HEK293T (cell line): ENCODE measurements at regions not wholly inside any gene's neighbourhood (a gene's known extent, or its start where the extent isn't known, plus 50 kb on each side); places are given as distances from the start of the nearest gene placed in this dataset.

ENCODE experiments used
- CTCF ChIA-PET: fragments of 350-600 bp; formaldehyde crosslinking; extraction: SDS; loops from one replicate; lab custom pipeline; 2021; ENCODE audit warnings: antibody characterized with exemption, inconsistent platforms; lab: Yijun Ruan, JAX
- POLR2A ChIA-PET: fragments of 350-600 bp; formaldehyde crosslinking; extraction: SDS; loops from one replicate; lab custom pipeline; 2020; ENCODE audit warnings: antibody characterized with exemption, inconsistent platforms; lab: Yijun Ruan, JAX
- DNase-seq: peaks from one replicate; pipeline ENCODE4 v3.0.0; 2012; ENCODE audit warnings: mixed read lengths; ENCODE audit errors: extremely low spot score
- ARNT ChIP-seq: fragments of 450-650 bp; IDR thresholded peaks from 2 replicates; pipeline ENCODE4 v1.6.1; 2017; ENCODE audit warnings: mild to moderate bottlenecking
- BHLHE40 ChIP-seq: fragments of 450-650 bp; IDR thresholded peaks from 2 replicates; pipeline ENCODE4 v1.6.1; 2016; ENCODE audit warnings: mild to moderate bottlenecking, moderate library complexity, borderline replicate concordance
- CTBP1 ChIP-seq: fragments of 450-650 bp; IDR thresholded peaks from 2 replicates; pipeline ENCODE4 v1.6.1; 2016; ENCODE audit warnings: borderline replicate concordance
- ELF4 ChIP-seq: fragments of 450-650 bp; IDR thresholded peaks from 2 replicates; pipeline ENCODE4 v1.6.1; 2017; ENCODE audit warnings: antibody characterized with exemption
- FOXA1 ChIP-seq: fragments of 450-650 bp; IDR thresholded peaks from 2 replicates; pipeline ENCODE4 v1.6.1; 2016; ENCODE audit warnings: mild to moderate bottlenecking
- FOXK2 ChIP-seq: fragments of 450-650 bp; IDR thresholded peaks from 2 replicates; pipeline ENCODE4 v1.6.1; 2016; ENCODE audit warnings: mild to moderate bottlenecking
- FOXM1 ChIP-seq: fragments of 450-650 bp; IDR thresholded peaks from 2 replicates; pipeline ENCODE4 v1.6.1; 2017; ENCODE audit warnings: mild to moderate bottlenecking, borderline replicate concordance
- HDGF ChIP-seq: fragments of 450-650 bp; IDR thresholded peaks from 2 replicates; pipeline ENCODE4 v1.6.1; 2017; ENCODE audit warnings: antibody characterized with exemption, borderline replicate concordance
- L3MBTL2 ChIP-seq: fragments of 450-650 bp; conservative IDR thresholded peaks from 2 replicates; pipeline ENCODE4 v1.6.1; 2016; ENCODE audit warnings: mild to moderate bottlenecking
- LEF1 ChIP-seq: fragments of 450-650 bp; IDR thresholded peaks from 2 replicates; pipeline ENCODE4 v1.6.1; 2017; ENCODE audit warnings: mild to moderate bottlenecking, borderline replicate concordance
- NFRKB ChIP-seq: fragments of 450-650 bp; IDR thresholded peaks from 2 replicates; pipeline ENCODE4 v1.6.1; 2016; ENCODE audit warnings: mild to moderate bottlenecking, moderate library complexity
- PKNOX1 ChIP-seq: fragments of 450-650 bp; IDR thresholded peaks from 2 replicates; pipeline ENCODE4 v1.6.1; 2016
- SP1 ChIP-seq: fragments of 450-650 bp; IDR thresholded peaks from 2 replicates; pipeline ENCODE4 v1.6.1; 2017
- SUZ12 ChIP-seq: fragments of 450-650 bp; IDR thresholded peaks from 2 replicates; pipeline ENCODE4 v1.6.1; 2016; ENCODE audit warnings: mild to moderate bottlenecking
- TARDBP ChIP-seq: fragments of 450-650 bp; IDR thresholded peaks from 2 replicates; pipeline ENCODE4 v1.6.1; 2016
- ZNF384 ChIP-seq: fragments of 450-650 bp; IDR thresholded peaks from 2 replicates; pipeline ENCODE4 v1.6.1; 2016

DNA sequence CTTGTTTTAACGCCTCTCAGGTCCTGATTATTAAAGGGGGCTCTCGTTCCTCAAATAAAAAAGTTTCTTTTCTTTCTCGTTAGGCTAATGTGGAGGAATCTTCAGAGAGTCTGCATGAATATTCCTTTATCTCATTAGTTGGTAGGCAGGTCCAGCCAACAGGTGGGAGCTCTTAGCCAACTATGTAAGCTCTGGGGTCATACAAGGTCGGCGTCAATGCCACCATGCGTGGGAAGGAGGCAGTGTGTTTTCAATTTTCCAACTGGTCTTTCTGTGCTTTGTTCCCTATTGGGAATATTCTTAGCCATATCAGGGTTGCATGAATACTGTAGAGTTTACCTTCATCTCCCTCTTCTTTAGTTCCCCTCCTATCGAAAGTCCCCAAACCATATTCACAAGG lies 118.5 kb upstream of the SVIL start:
- TF ChIP-seq NFRKB (no peak), ZNF384 (no peak), CTBP1 (no peak), SUZ12 (no peak), TARDBP (no peak), L3MBTL2 (no peak), PKNOX1 (no peak), HDGF (no peak), FOXK2 (no peak), ELF4 (no peak), ARNT (no peak), FOXM1 (no peak), BHLHE40 (no peak), SP1 (no peak), FOXA1 (no peak), LEF1 (no peak)
- ChIA-PET POLR2A (no interaction called here), CTCF (no interaction called here)
- DNase-seq: no peak

- ChIA-PET POLR2A (interaction anchor here (0.8 kb wide), 1 partner anchor 11 kb away, joined by 3 read pairs; no protein-coding TSS in a partner anchor), CTCF (no interaction called here)
- DNase-seq: no peak
- TF ChIP-seq FOXK2: no peak
- no peak for TF ChIP-seq SUZ12
- no peak for TF ChIP-seq CTBP1
- TF ChIP-seq FOXA1: no peak
- no peak for TF ChIP-seq SP1
- TF ChIP-seq L3MBTL2: no peak
- no peak for TF ChIP-seq LEF1
- no peak for TF ChIP-seq BHLHE40
- no peak for TF ChIP-seq ELF4
- no peak for TF ChIP-seq TARDBP
- no peak for TF ChIP-seq ARNT
- TF ChIP-seq HDGF: no peak
- no peak for TF ChIP-seq PKNOX1
- no peak for TF ChIP-seq ZNF384
- TF ChIP-seq NFRKB: no peak
- TF ChIP-seq FOXM1: no peak
These were observed 116.9 kb upstream of the SVIL start for GRCh38 chr10:29751684-29752083.

DNA sequence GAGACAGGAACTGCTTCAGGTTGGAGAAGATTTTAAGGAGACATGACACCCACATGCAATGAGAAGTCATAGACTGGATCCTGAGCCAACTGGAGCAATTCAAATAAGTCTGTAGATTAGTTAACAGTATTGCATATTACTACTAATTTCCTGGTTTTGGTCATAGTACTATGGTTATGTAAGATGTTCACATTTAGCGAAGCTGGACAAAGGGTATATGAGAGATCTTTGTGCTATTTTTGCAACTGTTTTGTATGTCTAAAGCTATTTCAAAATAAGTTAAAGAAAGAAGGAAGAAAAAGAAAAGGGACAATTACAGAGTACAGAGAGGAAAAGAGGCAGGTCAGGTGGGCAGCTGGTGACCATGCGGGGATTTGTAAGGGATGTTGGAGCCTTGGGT lies 116.5 kb upstream of the SVIL start:
- ChIA-PET POLR2A (interaction anchor here (0.8 kb wide), 1 partner anchor 10 kb away, joined by 3 read pairs; no protein-coding TSS in a partner anchor), CTCF (no interaction called here)
- TF ChIP-seq HDGF (no peak), ARNT (no peak), ZNF384 (no peak), FOXA1 (no peak), L3MBTL2 (no peak), BHLHE40 (no peak), LEF1 (no peak), TARDBP (no peak), SUZ12 (no peak), CTBP1 (no peak), PKNOX1 (no peak), ELF4 (no peak), SP1 (no peak), FOXM1 (no peak)
- DNase-seq: no peak

GRCh38 chr10:29749150-29749549 lies 114.4 kb upstream of the SVIL start:
- no peak for DNase-seq
- ChIA-PET POLR2A (no interaction called here), CTCF (no interaction called here)
- no peak for TF ChIP-seq TARDBP
- no peak for TF ChIP-seq SUZ12
- TF ChIP-seq NFRKB: no peak
- no peak for TF ChIP-seq ZNF384
- TF ChIP-seq LEF1: no peak
- no peak for TF ChIP-seq ELF4
- TF ChIP-seq FOXK2: no peak
- no peak for TF ChIP-seq L3MBTL2
- no peak for TF ChIP-seq FOXA1
- no peak for TF ChIP-seq FOXM1
- TF ChIP-seq SP1: no peak
- TF ChIP-seq BHLHE40: no peak
- no peak for TF ChIP-seq ARNT
- no peak for TF ChIP-seq HDGF
- TF ChIP-seq PKNOX1: no peak
- TF ChIP-seq CTBP1: no peak

DNA sequence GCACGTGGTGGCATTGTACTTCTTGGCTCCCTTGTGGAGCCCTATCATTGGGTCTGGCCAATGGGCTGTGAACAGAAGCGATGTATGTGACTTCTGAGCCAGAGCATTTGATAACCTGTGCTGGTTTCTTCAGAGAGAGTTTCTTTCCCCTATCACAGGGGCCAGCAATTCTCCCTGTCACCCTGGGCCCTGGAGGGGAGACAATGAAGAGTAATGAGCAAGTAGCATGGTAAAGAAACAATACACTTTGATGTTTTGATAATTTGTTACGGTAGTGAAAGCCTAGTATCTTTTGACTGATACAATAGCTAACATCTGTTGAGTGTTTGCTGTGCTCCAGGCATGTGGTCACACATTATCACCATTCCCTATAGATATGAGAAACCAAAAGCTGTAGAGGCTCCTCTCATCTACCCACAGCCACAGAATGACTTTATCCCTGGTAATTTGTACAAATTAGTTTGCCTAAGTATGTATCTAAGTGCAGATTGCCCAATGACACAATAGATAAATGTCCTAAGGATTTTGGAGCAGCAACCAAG lies 113.4 kb upstream of the SVIL start:
- ChIA-PET CTCF (interaction anchor here (0.6 kb wide), 1 partner anchor 1335 kb away, joined by 8 read pairs; no protein-coding TSS in a partner anchor), POLR2A (no interaction called here)
- TF ChIP-seq LEF1: no peak
- no peak for TF ChIP-seq HDGF
- no peak for TF ChIP-seq L3MBTL2
- no peak for TF ChIP-seq FOXK2
- no peak for TF ChIP-seq SUZ12
- no peak for TF ChIP-seq SP1
- TF ChIP-seq PKNOX1: no peak
- no peak for TF ChIP-seq ZNF384
- TF ChIP-seq FOXA1: no peak
- no peak for TF ChIP-seq BHLHE40
- no peak for TF ChIP-seq ELF4
- no peak for TF ChIP-seq CTBP1
- no peak for TF ChIP-seq FOXM1
- no peak for TF ChIP-seq TARDBP
- no peak for TF ChIP-seq ARNT
- DNase-seq: no peak
